ENCODE measurements at regions not wholly inside any gene's neighbourhood (a gene's known extent, or its start where the extent isn't known, plus 50 kb on each side); places are given as distances from the start of the nearest gene placed in this dataset.

GRCh38 chr20:4454111-4454510 lies 205.0 kb upstream of the ADRA1D start:
- DNase-seq (ENCODE audit: extremely low spot score), result no peak
- ChIA-PET POLR2A (no interaction called here), CTCF (no interaction called here)
- no peak for TF ChIP-seq CTBP1 (IDR thresholded peaks at IDR 0.05; ENCODE audit: borderline replicate concordance)
- no peak for TF ChIP-seq NFRKB (IDR thresholded peaks at IDR 0.05)
- no peak for TF ChIP-seq FOXM1 (IDR thresholded peaks at IDR 0.05; ENCODE audit: borderline replicate concordance)
- no peak for TF ChIP-seq SUZ12 (IDR thresholded peaks at IDR 0.05)
- TF ChIP-seq TARDBP (IDR thresholded peaks at IDR 0.05), result no peak
- TF ChIP-seq FOXK2 (IDR thresholded peaks at IDR 0.05), result no peak
- no peak for TF ChIP-seq BHLHE40 (IDR thresholded peaks at IDR 0.05; ENCODE audit: borderline replicate concordance)
- TF ChIP-seq LEF1 (IDR thresholded peaks at IDR 0.05; ENCODE audit: borderline replicate concordance), result no peak
- no peak for TF ChIP-seq HDGF (IDR thresholded peaks at IDR 0.05; ENCODE audit: borderline replicate concordance)
- TF ChIP-seq FOXA1 (IDR thresholded peaks at IDR 0.05), result no peak
- TF ChIP-seq ELF4 (IDR thresholded peaks at IDR 0.05), result no peak
- TF ChIP-seq ZNF384 (IDR thresholded peaks at IDR 0.05), result no peak

DNA sequence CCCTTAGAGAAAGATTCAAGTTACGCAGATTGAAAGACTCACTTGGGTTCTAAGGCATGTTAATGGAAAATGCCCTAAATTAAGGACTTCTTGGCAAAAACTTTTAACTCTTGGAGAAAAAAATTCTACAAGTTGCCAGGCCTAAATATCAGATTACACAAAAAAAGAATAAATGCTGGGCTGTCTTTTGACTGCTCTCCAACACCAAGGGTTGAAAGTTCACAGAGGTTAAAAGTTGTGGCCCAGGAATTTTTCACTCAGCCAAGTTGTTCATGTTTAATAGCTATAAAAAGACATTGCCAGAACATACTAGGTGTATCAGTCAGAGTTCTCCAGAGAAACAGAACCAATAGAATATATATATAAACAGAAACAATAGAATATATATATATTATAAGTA lies 204.3 kb upstream of the ADRA1D start:
- DNase-seq (ENCODE audit: extremely low spot score), result no peak
- no peak for TF ChIP-seq SUZ12 (IDR thresholded peaks at IDR 0.05)
- POLR2A ChIA-PET, result no interaction called here
- CTCF ChIA-PET, result no interaction called here

- no peak for DNase-seq (ENCODE audit: extremely low spot score)
- ChIA-PET POLR2A (no interaction called here), CTCF (no interaction called here)
- TF ChIP-seq L3MBTL2 (conservative IDR thresholded peaks at IDR 0.05) (no peak), LEF1 (IDR thresholded peaks at IDR 0.05; ENCODE audit: borderline replicate concordance) (no peak), CTBP1 (IDR thresholded peaks at IDR 0.05; ENCODE audit: borderline replicate concordance) (no peak), TARDBP (IDR thresholded peaks at IDR 0.05) (no peak), ARNT (IDR thresholded peaks at IDR 0.05) (no peak), SP1 (IDR thresholded peaks at IDR 0.05) (no peak), SUZ12 (IDR thresholded peaks at IDR 0.05) (no peak), FOXK2 (IDR thresholded peaks at IDR 0.05) (no peak), ELF4 (IDR thresholded peaks at IDR 0.05) (no peak), FOXM1 (IDR thresholded peaks at IDR 0.05; ENCODE audit: borderline replicate concordance) (no peak), NFRKB (IDR thresholded peaks at IDR 0.05) (no peak)
Measured at GRCh38 chr20:4451487-4452081, 202.5 kb upstream of the ADRA1D start.

DNA sequence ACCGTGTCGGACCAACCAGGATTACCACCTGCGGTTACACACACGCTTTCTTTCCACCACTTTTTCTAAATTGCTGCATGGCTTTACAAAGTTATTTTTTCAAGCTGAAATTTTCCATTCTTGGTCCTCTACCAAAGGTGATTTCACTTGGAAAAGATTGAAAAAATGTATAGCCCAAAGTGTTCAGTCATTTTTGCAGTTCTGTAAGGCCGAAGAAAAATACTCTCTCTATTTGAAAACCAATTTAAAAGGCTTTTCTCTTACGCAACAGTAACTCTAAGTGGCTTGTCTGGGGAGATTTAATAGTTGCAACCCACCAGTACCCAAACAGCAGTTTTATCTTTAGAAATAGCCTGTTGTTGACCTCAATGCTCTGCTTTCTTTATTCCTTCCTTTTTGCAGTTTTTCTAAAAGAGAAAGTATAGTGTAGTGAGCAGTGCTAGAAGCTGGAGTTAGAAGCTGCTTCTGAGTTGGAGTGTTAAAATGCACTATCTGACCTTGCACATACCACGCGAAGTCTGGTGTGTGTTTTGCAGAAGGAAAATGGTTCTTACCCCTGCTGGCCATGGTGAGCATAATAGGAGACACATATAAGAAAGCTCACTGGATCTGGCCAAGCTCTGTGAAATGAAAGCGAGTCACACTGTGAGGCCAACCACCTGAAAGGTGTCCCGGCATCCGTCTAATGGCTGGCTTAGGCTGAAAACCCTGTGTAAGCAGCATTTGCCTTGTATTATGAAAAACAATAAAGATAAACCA lies 201.0 kb upstream of the ADRA1D start:
- ChIA-PET POLR2A (no interaction called here), CTCF (interaction anchor here (0.6 kb wide), 2 partner anchors 8 to 19 kb away, joined by 3 read pairs; no protein-coding TSS in a partner anchor)
- TF ChIP-seq CTBP1 (IDR thresholded peaks at IDR 0.05; ENCODE audit: borderline replicate concordance) (no peak), PKNOX1 (IDR thresholded peaks at IDR 0.05) (no peak), LEF1 (IDR thresholded peaks at IDR 0.05; ENCODE audit: borderline replicate concordance) (no peak), NFRKB (IDR thresholded peaks at IDR 0.05) (no peak), ARNT (IDR thresholded peaks at IDR 0.05) (no peak), SUZ12 (IDR thresholded peaks at IDR 0.05) (no peak), SP1 (IDR thresholded peaks at IDR 0.05) (no peak), BHLHE40 (IDR thresholded peaks at IDR 0.05; ENCODE audit: borderline replicate concordance) (no peak), ZNF384 (IDR thresholded peaks at IDR 0.05) (no peak), TARDBP (IDR thresholded peaks at IDR 0.05) (no peak), FOXM1 (IDR thresholded peaks at IDR 0.05; ENCODE audit: borderline replicate concordance) (no peak), FOXA1 (IDR thresholded peaks at IDR 0.05) (no peak), L3MBTL2 (conservative IDR thresholded peaks at IDR 0.05) (no peak)
- DNase-seq (ENCODE audit: extremely low spot score), result peak; percentile 27

DNA sequence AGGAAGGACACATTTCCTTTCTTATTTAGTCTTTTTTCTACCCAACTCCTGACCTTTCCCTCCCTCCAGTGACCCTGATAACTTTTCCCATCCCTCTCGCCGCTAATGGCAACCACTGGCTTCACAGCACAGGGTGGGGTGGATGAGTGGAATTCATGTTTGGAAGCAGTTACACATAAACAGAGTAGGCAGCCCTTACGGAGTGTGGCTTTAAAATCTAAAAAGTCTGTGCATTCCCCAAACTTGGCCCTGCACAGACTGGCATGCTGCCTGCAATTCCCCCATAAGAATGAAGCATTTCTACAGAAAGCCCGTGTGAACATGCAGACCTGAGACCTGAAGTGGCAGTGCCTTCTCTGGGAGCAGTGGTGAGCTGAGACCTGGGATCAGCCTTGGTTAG lies 196.7 kb upstream of the ADRA1D start:
- CTCF ChIA-PET, result no interaction called here
- POLR2A ChIA-PET, result no interaction called here
- no peak for DNase-seq (ENCODE audit: extremely low spot score)
- no peak for TF ChIP-seq BHLHE40 (IDR thresholded peaks at IDR 0.05; ENCODE audit: borderline replicate concordance)
- TF ChIP-seq ZNF384 (IDR thresholded peaks at IDR 0.05), result no peak
- no peak for TF ChIP-seq NFRKB (IDR thresholded peaks at IDR 0.05)

GRCh38 chr20:4445331-4445730 lies 196.2 kb upstream of the ADRA1D start:
- ChIA-PET POLR2A (no interaction called here), CTCF (no interaction called here)
- no peak for DNase-seq (ENCODE audit: extremely low spot score)
- no peak for TF ChIP-seq FOXA1 (IDR thresholded peaks at IDR 0.05)
- no peak for TF ChIP-seq NFRKB (IDR thresholded peaks at IDR 0.05)
- no peak for TF ChIP-seq LEF1 (IDR thresholded peaks at IDR 0.05; ENCODE audit: borderline replicate concordance)
- TF ChIP-seq ARNT (IDR thresholded peaks at IDR 0.05), result no peak
- no peak for TF ChIP-seq TARDBP (IDR thresholded peaks at IDR 0.05)
- TF ChIP-seq HDGF (IDR thresholded peaks at IDR 0.05; ENCODE audit: borderline replicate concordance), result no peak
- TF ChIP-seq ELF4 (IDR thresholded peaks at IDR 0.05), result no peak
- TF ChIP-seq SUZ12 (IDR thresholded peaks at IDR 0.05), result no peak
- TF ChIP-seq PKNOX1 (IDR thresholded peaks at IDR 0.05), result no peak
- no peak for TF ChIP-seq FOXM1 (IDR thresholded peaks at IDR 0.05; ENCODE audit: borderline replicate concordance)
- no peak for TF ChIP-seq SP1 (IDR thresholded peaks at IDR 0.05)
- no peak for TF ChIP-seq L3MBTL2 (conservative IDR thresholded peaks at IDR 0.05)
- TF ChIP-seq BHLHE40 (IDR thresholded peaks at IDR 0.05; ENCODE audit: borderline replicate concordance), result no peak
- TF ChIP-seq ZNF384 (IDR thresholded peaks at IDR 0.05), result no peak
- no peak for TF ChIP-seq CTBP1 (IDR thresholded peaks at IDR 0.05; ENCODE audit: borderline replicate concordance)
- TF ChIP-seq FOXK2 (IDR thresholded peaks at IDR 0.05), result no peak

GRCh38 chr20:4444404-4444803 lies 195.3 kb upstream of the ADRA1D start:
- DNase-seq (ENCODE audit: extremely low spot score), result no peak
- TF ChIP-seq CTBP1 (IDR thresholded peaks at IDR 0.05; ENCODE audit: borderline replicate concordance), result no peak
- TF ChIP-seq BHLHE40 (IDR thresholded peaks at IDR 0.05; ENCODE audit: borderline replicate concordance), result no peak
- TF ChIP-seq FOXA1 (IDR thresholded peaks at IDR 0.05), result no peak
- no peak for TF ChIP-seq FOXM1 (IDR thresholded peaks at IDR 0.05; ENCODE audit: borderline replicate concordance)
- TF ChIP-seq FOXK2 (IDR thresholded peaks at IDR 0.05), result no peak
- TF ChIP-seq PKNOX1 (IDR thresholded peaks at IDR 0.05), result no peak
- no peak for TF ChIP-seq LEF1 (IDR thresholded peaks at IDR 0.05; ENCODE audit: borderline replicate concordance)
- no peak for TF ChIP-seq ZNF384 (IDR thresholded peaks at IDR 0.05)
- no peak for TF ChIP-seq SUZ12 (IDR thresholded peaks at IDR 0.05)
- TF ChIP-seq SP1 (IDR thresholded peaks at IDR 0.05), result no peak
- TF ChIP-seq L3MBTL2 (conservative IDR thresholded peaks at IDR 0.05), result no peak
- no peak for TF ChIP-seq NFRKB (IDR thresholded peaks at IDR 0.05)
- TF ChIP-seq HDGF (IDR thresholded peaks at IDR 0.05; ENCODE audit: borderline replicate concordance), result no peak
- ChIA-PET POLR2A (no interaction called here), CTCF (no interaction called here)
